ENCODE measurements at regions not wholly inside any gene's neighbourhood (a gene's known extent, or its start where the extent isn't known, plus 50 kb on each side); places are given as distances from the start of the nearest gene placed in this dataset.

GRCh38 chr2:14157816-14158215 lies 474.7 kb upstream of the LRATD1 start:
- Mint-ChIP-seq H3K27me3 (no peaks in the 10 kb centered on the region), H3K9me3 (no peaks in the 10 kb centered on the region), H3K27ac (no peak overlapping the region), H3K4me3 (no peak overlapping the region), H3K36me3 (ENCODE audit: low read depth) (no peaks in the 10 kb centered on the region), H3K4me1 (ENCODE audit: low read depth) (no peaks in the 10 kb centered on the region)
- CTCF ChIA-PET = no interaction called here
- POLR2A ChIA-PET = no interaction called here
- no peak for TF ChIP-seq CTCF (IDR thresholded peaks at IDR 0.05)
- ATAC-seq = no peak
- DNase-seq = no peak
- intact Hi-C loops (cut with micrococcal nuclease) = no loop called here

- Mint-ChIP-seq H3K4me3 (no peak overlapping the region), H3K27ac (no peak overlapping the region), H3K4me1 (ENCODE audit: low read depth) (no peaks in the 10 kb centered on the region), H3K36me3 (ENCODE audit: low read depth) (no peaks in the 10 kb centered on the region), H3K27me3 (no peaks in the 10 kb centered on the region), H3K9me3 (peaks cover 4% of the 10 kb centered on the region)
- ChIA-PET CTCF (no interaction called here), POLR2A (no interaction called here)
- no peak for DNase-seq
- intact Hi-C loops (cut with micrococcal nuclease) = no loop called here
- TF ChIP-seq CTCF (IDR thresholded peaks at IDR 0.05) = no peak
- ATAC-seq = no peak
Observed at GRCh38 chr2:14180333-14180732, 452.2 kb upstream of the LRATD1 start.

- intact Hi-C loops (cut with micrococcal nuclease) = no loop called here
- TF ChIP-seq CTCF (IDR thresholded peaks at IDR 0.05) = no peak
- Mint-ChIP-seq H3K27me3 (no peaks in the 10 kb centered on the region), H3K4me1 (ENCODE audit: low read depth) (no peaks in the 10 kb centered on the region), H3K27ac (no peak overlapping the region), H3K36me3 (ENCODE audit: low read depth) (no peaks in the 10 kb centered on the region), H3K9me3 (peaks cover 5% of the 10 kb centered on the region), H3K4me3 (no peak overlapping the region)
- no peak for ATAC-seq
- DNase-seq = no peak
- CTCF ChIA-PET = no interaction called here
- POLR2A ChIA-PET = no interaction called here
Observed at GRCh38 chr2:14182227-14182946, 450.1 kb upstream of the LRATD1 start.

GRCh38 chr2:14185906-14186305 lies 446.6 kb upstream of the LRATD1 start:
- Mint-ChIP-seq H3K4me1 (ENCODE audit: low read depth) (no peaks in the 10 kb centered on the region), H3K4me3 (no peak overlapping the region), H3K27ac (no peak overlapping the region), H3K36me3 (ENCODE audit: low read depth) (no peaks in the 10 kb centered on the region), H3K27me3 (no peaks in the 10 kb centered on the region), H3K9me3 (peaks cover 4% of the 10 kb centered on the region)
- no peak for TF ChIP-seq CTCF (IDR thresholded peaks at IDR 0.05)
- intact Hi-C loops (cut with micrococcal nuclease) = no loop called here
- ATAC-seq = no peak
- DNase-seq = no peak
- ChIA-PET CTCF (no interaction called here), POLR2A (no interaction called here)

- ATAC-seq (no peak), DNase-seq (no peak)
- Mint-ChIP-seq H3K36me3 (ENCODE audit: low read depth) (no peaks in the 10 kb centered on the region), H3K9me3 (peaks cover 5% of the 10 kb centered on the region), H3K4me3 (no peak overlapping the region), H3K4me1 (ENCODE audit: low read depth) (no peaks in the 10 kb centered on the region), H3K27me3 (no peaks in the 10 kb centered on the region), H3K27ac (no peak overlapping the region)
- CTCF ChIA-PET = no interaction called here
- intact Hi-C loops (cut with micrococcal nuclease) = no loop called here
- POLR2A ChIA-PET = no interaction called here
- no peak for TF ChIP-seq CTCF (IDR thresholded peaks at IDR 0.05)
Observed at GRCh38 chr2:14188446-14188845, 444.1 kb upstream of the LRATD1 start.

Data from activated CD8-positive, alpha-beta T cell treated with anti-CD3 and anti-CD28 coated beads for 36 hours (primary cell).